C4-2B (cell line): ENCODE measurements at regions not wholly inside any gene's neighbourhood (a gene's known extent, or its start where the extent isn't known, plus 50 kb on each side); places are given as distances from the start of the nearest gene placed in this dataset.

Source experiments
- H3K27ac ChIP-seq: fragments of 450-650 bp; 2 replicates; pipeline ENCODE4 v1.5.1; 2017
- ZFX ChIP-seq: fragments of 450-650 bp; IDR thresholded peaks from 2 replicates; pipeline ENCODE4 v1.6.1; 2017
- TF ChIP-seq, protein P1 (sequence below): fragments of 450-650 bp; conservative IDR thresholded peaks from 2 replicates; pipeline ENCODE4 v1.5.1; 2017; ENCODE audit warnings: mild to moderate bottlenecking

- TF ChIP-seq, protein P1, sequence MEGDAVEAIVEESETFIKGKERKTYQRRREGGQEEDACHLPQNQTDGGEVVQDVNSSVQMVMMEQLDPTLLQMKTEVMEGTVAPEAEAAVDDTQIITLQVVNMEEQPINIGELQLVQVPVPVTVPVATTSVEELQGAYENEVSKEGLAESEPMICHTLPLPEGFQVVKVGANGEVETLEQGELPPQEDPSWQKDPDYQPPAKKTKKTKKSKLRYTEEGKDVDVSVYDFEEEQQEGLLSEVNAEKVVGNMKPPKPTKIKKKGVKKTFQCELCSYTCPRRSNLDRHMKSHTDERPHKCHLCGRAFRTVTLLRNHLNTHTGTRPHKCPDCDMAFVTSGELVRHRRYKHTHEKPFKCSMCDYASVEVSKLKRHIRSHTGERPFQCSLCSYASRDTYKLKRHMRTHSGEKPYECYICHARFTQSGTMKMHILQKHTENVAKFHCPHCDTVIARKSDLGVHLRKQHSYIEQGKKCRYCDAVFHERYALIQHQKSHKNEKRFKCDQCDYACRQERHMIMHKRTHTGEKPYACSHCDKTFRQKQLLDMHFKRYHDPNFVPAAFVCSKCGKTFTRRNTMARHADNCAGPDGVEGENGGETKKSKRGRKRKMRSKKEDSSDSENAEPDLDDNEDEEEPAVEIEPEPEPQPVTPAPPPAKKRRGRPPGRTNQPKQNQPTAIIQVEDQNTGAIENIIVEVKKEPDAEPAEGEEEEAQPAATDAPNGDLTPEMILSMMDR, result no peak
- TF ChIP-seq ZFX, result no peak
Measured at GRCh38 chr3:181534781-181535221, 176.9 kb upstream of the SOX2 start.

DNA sequence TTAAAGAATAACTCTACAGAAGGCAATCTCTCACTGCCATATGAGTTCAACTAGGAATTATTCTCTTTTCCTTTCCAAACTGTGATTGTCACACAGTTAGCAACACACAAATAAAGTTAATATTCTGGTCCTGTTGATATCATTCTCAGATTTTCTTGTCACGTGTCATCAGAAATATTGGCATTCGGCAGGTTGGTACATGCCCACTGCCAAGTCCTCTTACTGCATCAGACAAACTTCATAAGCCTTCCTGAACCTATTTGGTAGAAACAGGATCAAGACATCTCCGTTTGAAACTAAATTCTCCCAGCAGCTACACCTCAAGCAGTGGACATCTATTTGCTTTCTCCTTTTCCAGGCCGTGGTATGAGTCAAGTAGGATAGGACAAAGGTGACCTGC is 177.9 kb upstream of the SOX2 start:
- no peak overlapping the region for H3K27ac ChIP-seq
- TF ChIP-seq, protein P1, result no peak

More at GRCh38 chr3:181534781-181535221, 176.9 kb upstream of the SOX2 start:
- H3K27ac ChIP-seq, result no peak overlapping the region

- TF ChIP-seq, protein P1, result no peak
- no peak for TF ChIP-seq ZFX
- H3K27ac ChIP-seq, result no peak overlapping the region
Measured at GRCh38 chr3:181530584-181530983, 181.1 kb upstream of the SOX2 start.

DNA sequence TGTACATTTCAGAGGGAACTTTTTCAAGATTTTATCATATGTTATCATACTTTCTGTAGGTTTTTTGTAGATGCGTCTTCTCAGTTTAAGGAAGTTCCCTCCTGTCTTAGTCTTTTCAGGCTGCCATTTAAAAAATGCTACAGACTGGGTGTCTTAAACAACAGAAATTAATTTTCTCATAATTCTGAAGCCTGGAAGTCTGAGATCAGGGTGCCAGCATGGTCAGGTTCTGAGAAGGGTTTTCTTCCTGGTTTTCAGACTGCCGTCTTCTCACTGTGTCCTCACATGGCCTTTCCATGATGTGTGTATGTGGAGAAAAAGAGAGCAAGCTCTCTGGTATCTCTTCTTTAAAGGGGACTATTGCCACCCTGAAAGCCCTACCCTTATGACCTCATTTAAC is 189.9 kb upstream of the SOX2 start:
- no peak for TF ChIP-seq ZFX
- TF ChIP-seq, protein P1, result no peak
- H3K27ac ChIP-seq, result no peak overlapping the region

DNA sequence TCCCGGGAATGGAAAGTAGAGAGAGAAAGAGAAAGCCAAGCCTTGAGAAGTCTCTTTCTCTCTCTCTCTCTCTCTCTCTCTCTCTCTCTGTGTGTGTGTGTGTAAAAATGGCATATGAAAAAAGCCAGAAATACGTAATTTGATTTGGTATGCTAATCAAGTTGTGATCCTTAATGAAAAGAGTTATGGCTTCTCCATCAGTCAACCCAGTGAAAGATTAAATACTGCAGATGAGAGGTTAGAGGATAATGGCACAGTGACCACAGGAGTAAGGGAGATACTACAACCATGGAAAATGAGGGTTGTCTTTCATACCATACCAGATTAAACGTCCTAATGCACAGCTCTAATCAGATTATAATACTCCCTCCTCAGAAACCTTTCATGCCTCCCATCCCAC is 193.5 kb upstream of the SOX2 start:
- no peak for TF ChIP-seq ZFX
- TF ChIP-seq, protein P1, result no peak
- no peak overlapping the region for H3K27ac ChIP-seq

DNA sequence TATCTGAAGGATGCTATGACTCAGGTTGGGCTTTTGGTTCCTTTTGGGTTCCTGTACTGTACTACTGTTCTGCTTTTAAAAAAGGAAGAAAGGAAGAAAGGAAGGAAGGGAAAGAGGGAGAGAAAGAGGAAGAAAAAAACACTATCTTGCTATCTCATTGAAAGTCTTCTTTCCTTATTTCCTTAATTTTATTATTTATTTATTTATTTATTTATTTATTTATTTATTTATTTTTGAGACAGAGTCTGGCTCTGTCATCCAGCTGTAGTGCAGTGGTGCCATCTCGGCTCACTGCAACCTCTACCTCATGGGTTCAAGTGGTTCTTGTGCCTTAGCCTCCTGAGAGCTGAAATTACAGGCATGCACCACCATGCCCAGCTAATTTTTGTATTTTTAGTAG is 198.9 kb upstream of the SOX2 start:
- H3K27ac ChIP-seq, result no peak overlapping the region
- TF ChIP-seq, protein P1, result no peak
- TF ChIP-seq ZFX, result no peak

DNA sequence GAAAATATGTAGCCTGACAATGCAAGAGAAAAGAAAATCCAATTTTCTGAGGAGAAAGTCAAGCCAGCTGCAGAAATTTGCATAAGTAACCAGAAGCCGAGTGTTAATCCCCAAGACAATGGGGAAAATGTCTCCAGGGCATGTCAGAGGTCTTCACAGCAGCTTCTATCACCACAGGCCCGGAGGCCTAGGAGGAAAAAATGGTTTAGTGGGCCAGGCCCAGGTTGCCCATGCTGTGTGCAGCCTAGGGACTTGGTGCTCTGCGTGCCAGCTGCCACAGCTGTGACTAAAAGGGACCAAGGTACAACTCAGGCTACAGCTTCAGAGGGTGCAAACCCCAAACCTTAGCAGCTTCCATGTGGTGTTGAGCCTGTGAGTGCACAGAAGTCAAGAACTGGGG is 201.2 kb upstream of the SOX2 start:
- no peak for TF ChIP-seq ZFX
- TF ChIP-seq, protein P1, result no peak
- no peak overlapping the region for H3K27ac ChIP-seq
